COLO668 (cell line): ENCODE measurements at regions not wholly inside any gene's neighbourhood (a gene's known extent, or its start where the extent isn't known, plus 50 kb on each side); places are given as distances from the start of the nearest gene placed in this dataset.
"Not testable (repeated sequence)": the region's sequence is repeated elsewhere in the genome, so short reads cannot be mapped to it uniquely, and the experiment has no call there.

ENCODE experiments used
- DNase-seq: peaks from one replicate; lab custom pipeline; 2025; ENCODE audit not compliant: unreplicated experiment; lab: John Stamatoyannopoulos, UW

- DNase-seq: no peak
Observed at GRCh38 chr11:95445746-95446333, 214.8 kb upstream of the SESN3 start.

GRCh38 chr11:95444309-95445241 lies 213.6 kb upstream of the SESN3 start:
- no peak for DNase-seq

GRCh38 chr11:95443386-95443785 lies 212.4 kb upstream of the SESN3 start:
- no peak for DNase-seq

GRCh38 chr11:95442531-95443050 lies 211.6 kb upstream of the SESN3 start:
- no peak for DNase-seq

- no peak for DNase-seq
Observed at GRCh38 chr11:95435628-95436353, 204.8 kb upstream of the SESN3 start.

- no peak for DNase-seq
Observed at GRCh38 chr11:95435192-95435591, 204.2 kb upstream of the SESN3 start.

- DNase-seq: no peak
Observed at GRCh38 chr11:95434489-95435057, 203.6 kb upstream of the SESN3 start.

GRCh38 chr11:95434009-95434408 lies 203.0 kb upstream of the SESN3 start:
- DNase-seq: no peak

GRCh38 chr11:95432714-95433503 lies 201.9 kb upstream of the SESN3 start:
- DNase-seq: no peak

- DNase-seq: no peak
Observed at GRCh38 chr11:95429376-95429907, 198.4 kb upstream of the SESN3 start.

GRCh38 chr11:95426823-95427462 lies 195.9 kb upstream of the SESN3 start:
- no peak for DNase-seq

GRCh38 chr11:95419915-95420314 lies 188.9 kb upstream of the SESN3 start:
- DNase-seq: no peak

- no peak for DNase-seq
Observed at GRCh38 chr11:95418916-95419315, 187.9 kb upstream of the SESN3 start.

- DNase-seq: no peak
Observed at GRCh38 chr11:95417832-95418231, 186.8 kb upstream of the SESN3 start.

GRCh38 chr11:95415837-95416304 lies 184.9 kb upstream of the SESN3 start:
- DNase-seq: no peak

GRCh38 chr11:95414217-95414616 lies 183.2 kb upstream of the SESN3 start:
- DNase-seq: no peak

GRCh38 chr11:95413761-95414160 lies 182.8 kb upstream of the SESN3 start:
- no peak for DNase-seq

- DNase-seq: no peak
Observed at GRCh38 chr11:95413021-95413420, 182.0 kb upstream of the SESN3 start.

- no peak for DNase-seq
Observed at GRCh38 chr11:95412074-95412473, 181.1 kb upstream of the SESN3 start.

GRCh38 chr11:95410707-95411106 lies 179.7 kb upstream of the SESN3 start:
- DNase-seq: not testable (repeated sequence)
